Fibroblast of lung (primary cell): ENCODE measurements at regions not wholly inside any gene's neighbourhood (a gene's known extent, or its start where the extent isn't known, plus 50 kb on each side); places are given as distances from the start of the nearest gene placed in this dataset.

Experiments
- DNase-seq, 2 donors: peaks; one replicate each; pipeline versions ENCODE4 v3.0.0 to v3.0.0-alpha.2; 2010; ENCODE audit warnings: low read depth in 2 of 2
- H2AFZ ChIP-seq: 2 replicates; pipeline ENCODE4 v1.5.1; 2012; ENCODE audit warnings: low read length, control low read depth, inconsistent platforms
- H3K27ac ChIP-seq: 2 replicates; pipeline ENCODE4 v1.5.1; 2011; ENCODE audit warnings: low read length, control low read depth; ENCODE audit not compliant: insufficient read depth
- H3K27me3 ChIP-seq: 2 replicates; pipeline ENCODE4 v1.5.1; 2011; ENCODE audit warnings: mild to moderate bottlenecking, low read length; ENCODE audit not compliant: control insufficient read depth, insufficient read depth
- H3K36me3 ChIP-seq: 2 replicates; pipeline ENCODE4 v1.5.1; 2011; ENCODE audit warnings: low read length; ENCODE audit not compliant: control insufficient read depth, insufficient read depth
- H3K4me1 ChIP-seq: 2 replicates; pipeline ENCODE4 v1.5.1; 2011; ENCODE audit warnings: low read length; ENCODE audit not compliant: control insufficient read depth, insufficient read depth; ENCODE audit errors: extremely low read depth
- H3K4me2 ChIP-seq: 2 replicates; pipeline ENCODE4 v1.5.1; 2011; ENCODE audit warnings: low read length, control low read depth; ENCODE audit not compliant: insufficient read depth; ENCODE audit errors: extremely low read depth
- H3K4me3 ChIP-seq, 4 experiments: fragments of 200-600 bp in 1 of 4; sonication (generic) in 1 of 4; replicated peaks in 1 of 4; 2 replicates each; pipeline ENCODE4 v1.5.1; 2011 to 2016; ENCODE audit warnings: low read length in 4 of 4, low read depth in 3 of 4, mild to moderate bottlenecking in 3 of 4, control low read depth in 2 of 4, inconsistent platforms in 1 of 4, mixed read lengths in 1 of 4; ENCODE audit not compliant: insufficient read depth in 1 of 4; ENCODE audit errors: control extremely low read depth in 1 of 4
- H3K79me2 ChIP-seq: 2 replicates; pipeline ENCODE4 v1.5.1; 2012; ENCODE audit warnings: mild to moderate bottlenecking, low read length, inconsistent platforms; ENCODE audit not compliant: control insufficient read depth, insufficient read depth
- H3K9ac ChIP-seq: 2 replicates; pipeline ENCODE4 v1.5.1; 2011; ENCODE audit warnings: mild to moderate bottlenecking, low read length, control low read depth; ENCODE audit not compliant: insufficient read depth
- H3K9me3 ChIP-seq: 2 replicates; pipeline ENCODE4 v1.5.1; 2012; ENCODE audit warnings: low read depth, low read length; ENCODE audit not compliant: control insufficient read depth, insufficient read depth
- H4K20me1 ChIP-seq: 2 replicates; pipeline ENCODE4 v1.5.1; 2011; ENCODE audit warnings: low read length; ENCODE audit not compliant: control insufficient read depth, insufficient read depth; ENCODE audit errors: extremely low read depth
- CTCF ChIP-seq, 2 donors: IDR thresholded peaks in 1 of 2; conservative IDR thresholded peaks in 1 of 2; 1 replicate in 1 of 2; 2 replicates in 1 of 2; pipeline ENCODE4 v1.5.1; 2011 to 2012; ENCODE audit warnings: low read length in 2 of 2, control low read depth in 1 of 2, inconsistent platforms in 1 of 2, low read depth in 1 of 2, mild to moderate bottlenecking in 1 of 2
- EZH2 ChIP-seq: IDR thresholded peaks from 2 replicates; pipeline ENCODE4 v1.5.1; 2012; ENCODE audit warnings: low read length, control low read depth, mild to moderate bottlenecking; ENCODE audit errors: missing control alignments

GRCh38 chr9:106796771-106797170, 66.2 kb upstream of the ZNF462 start:
- H3K27ac ChIP-seq, result no peak overlapping the region
- no peaks in the 10 kb centered on the region for H3K27me3 ChIP-seq
- H3K4me3 ChIP-seq, result no peak overlapping the region
- peaks cover 8% of the 10 kb centered on the region for H3K4me1 ChIP-seq
- H3K9me3 ChIP-seq, result no peaks in the 10 kb centered on the region
- TF ChIP-seq CTCF (conservative IDR thresholded peaks at IDR 0.05 in 1 of 2, IDR thresholded peaks at IDR 0.05 in 1 of 2; ENCODE audit: low read depth in 1 of 2, low read length in 2 of 2) (no peak), EZH2 (no peak)
- no peak overlapping the region for H3K4me2 ChIP-seq
- no peak overlapping the region for H3K9ac ChIP-seq
- H3K79me2 ChIP-seq, result no peaks in the 10 kb centered on the region
- no peak overlapping the region for H2AFZ ChIP-seq
- peak in 1 of 2 donors; percentile 13 for DNase-seq
- H4K20me1 ChIP-seq, result no peaks in the 10 kb centered on the region
- H3K36me3 ChIP-seq, result no peaks in the 10 kb centered on the region

- Histone ChIP-seq H3K4me1 (peaks cover 8% of the 10 kb centered on the region), H4K20me1 (no peaks in the 10 kb centered on the region), H3K27me3 (no peaks in the 10 kb centered on the region), H3K9me3 (no peaks in the 10 kb centered on the region), H2AFZ (no peak overlapping the region), H3K4me3 (no peak overlapping the region), H3K4me2 (no peak overlapping the region), H3K9ac (no peak overlapping the region), H3K79me2 (no peaks in the 10 kb centered on the region), H3K36me3 (no peaks in the 10 kb centered on the region), H3K27ac (no peak overlapping the region)
- TF ChIP-seq CTCF (conservative IDR thresholded peaks at IDR 0.05 in 1 of 2, IDR thresholded peaks at IDR 0.05 in 1 of 2; ENCODE audit: low read depth in 1 of 2, low read length in 2 of 2), result no peak
- no peak for TF ChIP-seq EZH2
- peak in 1 of 2 donors; percentile 57 for DNase-seq
Measured at GRCh38 chr9:106797299-106797698, 65.7 kb upstream of the ZNF462 start.

- Histone ChIP-seq H3K27ac (no peak overlapping the region), H2AFZ (no peak overlapping the region), H4K20me1 (no peaks in the 10 kb centered on the region), H3K9ac (no peak overlapping the region), H3K4me2 (no peak overlapping the region), H3K4me1 (peaks cover 8% of the 10 kb centered on the region), H3K9me3 (no peaks in the 10 kb centered on the region), H3K79me2 (no peaks in the 10 kb centered on the region), H3K4me3 (no peak overlapping the region), H3K36me3 (no peaks in the 10 kb centered on the region), H3K27me3 (no peaks in the 10 kb centered on the region)
- TF ChIP-seq EZH2 (no peak), CTCF (conservative IDR thresholded peaks at IDR 0.05 in 1 of 2, IDR thresholded peaks at IDR 0.05 in 1 of 2; ENCODE audit: low read depth in 1 of 2, low read length in 2 of 2) (no peak)
- DNase-seq, result no peak
Measured at GRCh38 chr9:106798016-106798799, 64.8 kb upstream of the ZNF462 start.
